ENCODE measurements at regions not wholly inside any gene's neighbourhood (a gene's known extent, or its start where the extent isn't known, plus 50 kb on each side); places are given as distances from the start of the nearest gene placed in this dataset.
"Not testable (repeated sequence)": the region's sequence is repeated elsewhere in the genome, so short reads cannot be mapped to it uniquely, and the experiment has no call there.

GRCh38 chr1:102724741-102725140 lies 383.6 kb downstream of the COL11A1 start:
- H3K9me3 Mint-ChIP-seq, result peaks cover 0 to 4% of the 10 kb centered on the region in 2 donors
- ATAC-seq (no peak), DNase-seq (ENCODE audit: low spot score in 2 of 2) (no peak)
- no peak overlapping the region for H3K27ac Mint-ChIP-seq
- no peaks in the 10 kb centered on the region for H3K36me3 Mint-ChIP-seq

- ATAC-seq (no peak), DNase-seq (ENCODE audit: low spot score in 2 of 2) (no peak)
- Mint-ChIP-seq H3K9me3 (peaks cover 3 to 4% of the 10 kb centered on the region in 2 donors), H3K27ac (no peak overlapping the region), H3K36me3 (no peaks in the 10 kb centered on the region)
These were observed 393.2 kb downstream of the COL11A1 start for GRCh38 chr1:102715150-102715549.

- no peaks in the 10 kb centered on the region for H3K36me3 Mint-ChIP-seq
- no peaks in the 10 kb centered on the region for H3K9me3 Mint-ChIP-seq
- DNase-seq (ENCODE audit: low spot score in 2 of 2), result no peak
- no peak for ATAC-seq
- H3K27ac Mint-ChIP-seq, result no peak overlapping the region
These were observed 408.8 kb downstream of the COL11A1 start for GRCh38 chr1:102699524-102699923.

GRCh38 chr1:102693345-102693744 lies 415.0 kb downstream of the COL11A1 start:
- no peak for ATAC-seq
- Mint-ChIP-seq H3K27ac (no peak overlapping the region), H3K36me3 (no peaks in the 10 kb centered on the region), H3K9me3 (peaks cover 7 to 10% of the 10 kb centered on the region in 2 donors)
- no peak for DNase-seq (ENCODE audit: low spot score in 2 of 2)

- H3K27ac Mint-ChIP-seq, result no peak overlapping the region
- H3K36me3 Mint-ChIP-seq, result no peaks in the 10 kb centered on the region
- DNase-seq (ENCODE audit: low spot score in 2 of 2) (no peak), ATAC-seq (no peak)
- peaks cover 13 to 16% of the 10 kb centered on the region in 2 donors for H3K9me3 Mint-ChIP-seq
These were observed 416.7 kb downstream of the COL11A1 start for GRCh38 chr1:102691592-102692090.

- ATAC-seq (no peak), DNase-seq (ENCODE audit: low spot score in 2 of 2) (no peak)
- Mint-ChIP-seq H3K27ac (no peak overlapping the region), H3K36me3 (no peaks in the 10 kb centered on the region), H3K9me3 (peaks cover 10 to 12% of the 10 kb centered on the region in 2 donors)
These were observed 420.9 kb downstream of the COL11A1 start for GRCh38 chr1:102687383-102687782.

- Mint-ChIP-seq H3K36me3 (no peaks in the 10 kb centered on the region), H3K27ac (no peak overlapping the region), H3K9me3 (no peaks in the 10 kb centered on the region)
- no peak for ATAC-seq
- DNase-seq (ENCODE audit: low spot score in 2 of 2), result no peak
These were observed 446.8 kb downstream of the COL11A1 start for GRCh38 chr1:102661481-102661880.

GRCh38 chr1:102659876-102660483 lies 448.3 kb downstream of the COL11A1 start:
- H3K27ac Mint-ChIP-seq; H3K9me3 Mint-ChIP-seq; DNase-seq (ENCODE audit: low spot score in 2 of 2); H3K36me3 Mint-ChIP-seq; ATAC-seq: not testable (repeated sequence)

- ATAC-seq (no peak), DNase-seq (ENCODE audit: low spot score in 2 of 2) (no peak)
- H3K9me3 Mint-ChIP-seq, result peaks cover 4 to 5% of the 10 kb centered on the region in 2 donors
- no peak overlapping the region for H3K27ac Mint-ChIP-seq
- no peaks in the 10 kb centered on the region for H3K36me3 Mint-ChIP-seq
These were observed 453.3 kb downstream of the COL11A1 start for GRCh38 chr1:102655034-102655433.

- peaks cover 7 to 10% of the 10 kb centered on the region in 2 donors for H3K9me3 Mint-ChIP-seq
- no peak overlapping the region for H3K27ac Mint-ChIP-seq
- no peaks in the 10 kb centered on the region for H3K36me3 Mint-ChIP-seq
- ATAC-seq (no peak), DNase-seq (ENCODE audit: low spot score in 2 of 2) (no peak)
These were observed 467.4 kb downstream of the COL11A1 start for GRCh38 chr1:102640872-102641271.

GRCh38 chr1:102640312-102640711 lies 468.0 kb downstream of the COL11A1 start:
- peaks cover 7 to 10% of the 10 kb centered on the region in 2 donors for H3K9me3 Mint-ChIP-seq
- H3K27ac Mint-ChIP-seq, result no peak overlapping the region
- no peak for ATAC-seq
- no peak for DNase-seq (ENCODE audit: low spot score in 2 of 2)
- no peaks in the 10 kb centered on the region for H3K36me3 Mint-ChIP-seq

- no peak for DNase-seq (ENCODE audit: low spot score in 2 of 2)
- H3K36me3 Mint-ChIP-seq, result no peaks in the 10 kb centered on the region
- no peaks in the 10 kb centered on the region for H3K9me3 Mint-ChIP-seq
- no peak for ATAC-seq
- no peak overlapping the region for H3K27ac Mint-ChIP-seq
These were observed 476.6 kb downstream of the COL11A1 start for GRCh38 chr1:102631691-102632090.

- H3K36me3 Mint-ChIP-seq, result peaks cover 0 to 5% of the 10 kb centered on the region in 2 donors
- ATAC-seq (no peak), DNase-seq (ENCODE audit: low spot score in 2 of 2) (no peak)
- no peak overlapping the region for H3K27ac Mint-ChIP-seq
- H3K9me3 Mint-ChIP-seq, result peaks cover 4 to 6% of the 10 kb centered on the region in 2 donors
These were observed 478.3 kb downstream of the COL11A1 start for GRCh38 chr1:102630041-102630440.

GRCh38 chr1:102628109-102628613 lies 480.2 kb downstream of the COL11A1 start:
- Mint-ChIP-seq H3K9me3 (peaks cover 4 to 6% of the 10 kb centered on the region in 2 donors), H3K27ac (no peak overlapping the region), H3K36me3 (peaks cover 0 to 5% of the 10 kb centered on the region in 2 donors)
- no peak for ATAC-seq
- no peak for DNase-seq (ENCODE audit: low spot score in 2 of 2)

GRCh38 chr1:102627145-102627544 lies 481.2 kb downstream of the COL11A1 start:
- H3K27ac Mint-ChIP-seq, result no peak overlapping the region
- peaks cover 6 to 7% of the 10 kb centered on the region in 2 donors for H3K9me3 Mint-ChIP-seq
- DNase-seq (ENCODE audit: low spot score in 2 of 2), result no peak
- H3K36me3 Mint-ChIP-seq, result peaks cover 0 to 5% of the 10 kb centered on the region in 2 donors
- no peak for ATAC-seq

GRCh38 chr1:102615896-102616295 lies 492.4 kb downstream of the COL11A1 start:
- H3K27ac Mint-ChIP-seq, result no peak overlapping the region
- H3K9me3 Mint-ChIP-seq, result peaks cover 17 to 28% of the 10 kb centered on the region in 2 donors
- ATAC-seq (no peak), DNase-seq (ENCODE audit: low spot score in 2 of 2) (no peak)
- no peaks in the 10 kb centered on the region for H3K36me3 Mint-ChIP-seq

- Mint-ChIP-seq H3K36me3 (no peaks in the 10 kb centered on the region), H3K9me3 (peaks cover 6 to 8% of the 10 kb centered on the region in 2 donors), H3K27ac (no peak overlapping the region)
- DNase-seq (ENCODE audit: low spot score in 2 of 2) (no peak), ATAC-seq (no peak)
These were observed 513.2 kb downstream of the COL11A1 start for GRCh38 chr1:102595106-102595505.

GRCh38 chr1:102593276-102593675 lies 515.0 kb downstream of the COL11A1 start:
- H3K27ac Mint-ChIP-seq, result no peak overlapping the region
- no peak for ATAC-seq
- H3K36me3 Mint-ChIP-seq, result no peaks in the 10 kb centered on the region
- no peak for DNase-seq (ENCODE audit: low spot score in 2 of 2)
- H3K9me3 Mint-ChIP-seq, result peaks cover 6 to 8% of the 10 kb centered on the region in 2 donors

Data from activated naive CD4-positive, alpha-beta T cell treated with anti-CD3 and anti-CD28 coated beads, Interleukin-2, amount 50 U/mL, for 72 hours (primary cell).